Gastrocnemius medialis (tissue), 4 donors: ENCODE measurements at regions not wholly inside any gene's neighbourhood (a gene's known extent, or its start where the extent isn't known, plus 50 kb on each side); places are given as distances from the start of the nearest gene placed in this dataset.
"Not testable (repeated sequence)": the region's sequence is repeated elsewhere in the genome, so short reads cannot be mapped to it uniquely, and the experiment has no call there.

ENCODE experiments used
- ATAC-seq, 2 donors: fragments of 150-250 bp; one replicate each; pipeline ENCODE4 v1.9.1; 2016
- DNase-seq, 2 donors: peaks; one replicate each; pipeline ENCODE4 v3.0.0-alpha.2; 2019
- H3K27ac ChIP-seq, 4 donors: fragments of 200-600 bp; sonication (generic); 1 replicate in 1 of 4; 2 replicates in 3 of 4; pipeline ENCODE4 v1.5.1; 2016 to 2018; ENCODE audit warnings: mild to moderate bottlenecking in 2 of 4, moderate library complexity in 1 of 4
- H3K27me3 ChIP-seq, 3 donors: fragments of 200-600 bp; sonication (generic) in 2 of 3; 1 replicate in 1 of 3; 2 replicates in 2 of 3; pipeline versions ENCODE4 v1.5.1 to v1.6.0; 2016 to 2019; ENCODE audit warnings: mild to moderate bottlenecking in 1 of 3, moderate library complexity in 1 of 3
- H3K36me3 ChIP-seq, 2 donors: fragments of 200-600 bp; sonication (generic) in 1 of 2; one replicate each; pipeline ENCODE4 v1.5.1; 2017 to 2018
- H3K4me1 ChIP-seq, 2 donors: fragments of 200-600 bp; sonication (generic) in 1 of 2; one replicate each; pipeline ENCODE4 v1.5.1; 2016 to 2017; ENCODE audit warnings: mild to moderate bottlenecking in 2 of 2
- H3K4me3 ChIP-seq, 4 donors: fragments of 200-600 bp; sonication (generic) in 3 of 4; 1 replicate in 1 of 4; 2 replicates in 3 of 4; pipeline ENCODE4 v1.5.1; 2016 to 2019; ENCODE audit warnings: mild to moderate bottlenecking in 2 of 4
- H3K9me3 ChIP-seq, 3 donors: fragments of 200-600 bp; sonication (generic) in 2 of 3; 1 replicate in 1 of 3; 2 replicates in 2 of 3; pipeline ENCODE4 v1.5.1; 2016 to 2019
- POLR2A ChIP-seq, 2 donors: fragments of 450-650 bp; IDR thresholded peaks; one replicate each; pipeline ENCODE4 v1.6.1; 2017; ENCODE audit warnings: antibody characterized with exemption in 2 of 2, mild to moderate bottlenecking in 2 of 2, moderate library complexity in 2 of 2
- in situ Hi-C, 4 donors: fragments of 200-750 bp; cut with MboI; loops; one replicate each; pipeline versions ENCODE4 v1.15.0 to v1.8.0; 2017; ENCODE audit warnings: low sequenced_read_pairs in 4 of 4
- intact Hi-C: fragments of 100-400 bp; cut with DNase I; formaldehyde crosslinking; loops from one replicate; pipeline ENCODE4 v1.15.1; 2023; ENCODE audit warnings: low total_unique reads
- TF ChIP-seq, protein P1 (sequence below), 5 experiments: fragments of 450-650 bp in 3 of 5; fragments of 200-600 bp in 2 of 5; sonication (generic) in 2 of 5; IDR thresholded peaks in 4 of 5; conservative IDR thresholded peaks in 1 of 5; 1 replicate in 4 of 5; 2 replicates in 1 of 5; pipeline ENCODE4 v1.5.1; 2016 to 2019; ENCODE audit warnings: antibody characterized with exemption in 5 of 5, mild to moderate bottlenecking in 3 of 5, moderate library complexity in 3 of 5

DNA sequence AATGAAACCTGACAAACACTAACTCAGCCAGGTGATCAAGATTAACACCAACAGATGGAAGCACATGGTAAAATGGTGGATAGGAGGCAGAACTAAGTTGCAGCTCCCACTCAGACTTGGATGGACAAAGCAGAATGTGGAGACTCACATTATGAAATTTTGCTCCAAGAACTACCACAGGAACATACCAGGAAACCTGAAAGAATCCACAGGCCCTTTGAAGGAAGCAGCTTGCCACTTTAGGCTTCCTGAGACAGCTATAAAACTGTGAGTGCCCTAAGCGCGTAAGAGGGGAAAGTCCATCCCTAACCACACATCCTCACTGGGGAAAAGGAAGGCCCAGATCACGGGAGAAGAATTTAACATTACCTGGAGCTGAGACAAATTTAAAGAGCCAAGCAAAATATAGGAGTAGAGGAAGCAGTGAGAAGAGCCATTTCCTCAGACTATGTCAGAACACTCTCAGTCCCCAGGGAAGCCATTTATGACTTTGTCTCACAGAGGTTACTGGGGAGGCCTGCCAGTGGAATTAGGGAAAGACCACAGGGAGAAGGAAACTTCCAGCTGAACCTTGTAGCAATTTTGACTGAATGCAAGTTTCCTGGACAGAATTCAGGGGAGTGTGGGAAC is 224.5 kb downstream of the TEX13C start:
- Histone ChIP-seq H3K36me3 (no peaks in the 10 kb centered on the region), H3K9me3 (no peaks in the 10 kb centered on the region), H3K4me3 (no peak overlapping the region), H3K27me3 (no peaks in the 10 kb centered on the region), H3K4me1 (no peaks in the 10 kb centered on the region), H3K27ac (no peak overlapping the region)
- ATAC-seq: no peak
- TF ChIP-seq POLR2A (IDR thresholded peaks at IDR 0.05): no peak
- TF ChIP-seq, protein P1, sequence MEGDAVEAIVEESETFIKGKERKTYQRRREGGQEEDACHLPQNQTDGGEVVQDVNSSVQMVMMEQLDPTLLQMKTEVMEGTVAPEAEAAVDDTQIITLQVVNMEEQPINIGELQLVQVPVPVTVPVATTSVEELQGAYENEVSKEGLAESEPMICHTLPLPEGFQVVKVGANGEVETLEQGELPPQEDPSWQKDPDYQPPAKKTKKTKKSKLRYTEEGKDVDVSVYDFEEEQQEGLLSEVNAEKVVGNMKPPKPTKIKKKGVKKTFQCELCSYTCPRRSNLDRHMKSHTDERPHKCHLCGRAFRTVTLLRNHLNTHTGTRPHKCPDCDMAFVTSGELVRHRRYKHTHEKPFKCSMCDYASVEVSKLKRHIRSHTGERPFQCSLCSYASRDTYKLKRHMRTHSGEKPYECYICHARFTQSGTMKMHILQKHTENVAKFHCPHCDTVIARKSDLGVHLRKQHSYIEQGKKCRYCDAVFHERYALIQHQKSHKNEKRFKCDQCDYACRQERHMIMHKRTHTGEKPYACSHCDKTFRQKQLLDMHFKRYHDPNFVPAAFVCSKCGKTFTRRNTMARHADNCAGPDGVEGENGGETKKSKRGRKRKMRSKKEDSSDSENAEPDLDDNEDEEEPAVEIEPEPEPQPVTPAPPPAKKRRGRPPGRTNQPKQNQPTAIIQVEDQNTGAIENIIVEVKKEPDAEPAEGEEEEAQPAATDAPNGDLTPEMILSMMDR (IDR thresholded peaks at IDR 0.05 in 4 of 5, conservative IDR thresholded peaks at IDR 0.05 in 1 of 5): no peak
- in situ Hi-C loops (no loop called here), intact Hi-C loops (no loop called here)
- no peak for DNase-seq

DNA sequence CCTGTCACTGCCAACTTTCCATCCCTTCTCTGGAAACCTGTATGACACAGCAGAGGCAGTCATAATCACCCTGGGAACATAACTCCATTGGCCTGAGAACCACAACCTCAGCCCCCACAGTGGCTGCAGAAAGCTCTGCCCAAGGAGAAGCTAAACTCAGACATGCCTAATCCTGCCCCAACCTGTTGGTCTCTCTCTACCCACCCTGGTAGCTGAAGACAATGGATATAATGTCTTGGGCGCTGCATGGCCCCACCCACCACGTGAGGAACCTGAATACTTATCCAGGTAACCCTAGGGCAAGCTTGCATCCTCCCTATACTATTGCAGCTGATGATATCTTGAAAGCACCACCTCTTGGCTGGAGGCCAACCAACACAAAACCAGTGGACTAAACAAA is 225.2 kb downstream of the TEX13C start:
- in situ Hi-C loops (no loop called here), intact Hi-C loops (no loop called here)
- no peaks in the 10 kb centered on the region for H3K27me3 ChIP-seq
- TF ChIP-seq, protein P1 (IDR thresholded peaks at IDR 0.05 in 4 of 5, conservative IDR thresholded peaks at IDR 0.05 in 1 of 5): no peak
- no peak for TF ChIP-seq POLR2A (IDR thresholded peaks at IDR 0.05)
- DNase-seq (no peak), ATAC-seq (no peak)
- no peaks in the 10 kb centered on the region for H3K36me3 ChIP-seq
- H3K27ac ChIP-seq: no peak overlapping the region
- H3K9me3 ChIP-seq: no peaks in the 10 kb centered on the region
- H3K4me1 ChIP-seq: no peaks in the 10 kb centered on the region
- no peak overlapping the region for H3K4me3 ChIP-seq

DNA sequence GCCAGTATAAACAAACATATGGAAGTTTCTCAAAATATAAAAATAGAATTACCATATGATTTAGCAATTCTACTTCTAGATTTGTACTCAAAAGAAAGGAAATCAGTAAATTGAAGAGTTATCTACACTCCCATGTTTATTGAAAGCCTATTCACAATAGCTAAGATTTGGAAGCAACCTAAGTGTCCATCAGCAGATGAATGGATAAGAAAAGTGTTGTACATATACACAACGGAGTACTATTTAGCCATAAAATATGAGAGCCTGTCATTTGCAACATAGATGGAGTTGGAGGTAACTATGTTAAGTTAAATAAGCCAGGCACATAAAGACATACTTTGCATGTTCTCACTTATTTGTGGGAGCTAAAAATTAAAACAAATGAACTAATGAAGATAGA is 257.8 kb downstream of the TEX13C start:
- no peak for TF ChIP-seq POLR2A (IDR thresholded peaks at IDR 0.05)
- TF ChIP-seq, protein P1 (IDR thresholded peaks at IDR 0.05 in 4 of 5, conservative IDR thresholded peaks at IDR 0.05 in 1 of 5): no peak
- H3K27me3 ChIP-seq: no peaks in the 10 kb centered on the region
- no peaks in the 10 kb centered on the region for H3K9me3 ChIP-seq
- no peak overlapping the region for H3K27ac ChIP-seq
- ATAC-seq: no peak
- H3K36me3 ChIP-seq: no peaks in the 10 kb centered on the region
- H3K4me1 ChIP-seq: no peaks in the 10 kb centered on the region
- DNase-seq: no peak
- no peak overlapping the region for H3K4me3 ChIP-seq
- in situ Hi-C loops: no loop called here
- intact Hi-C loops: no loop called here

DNA sequence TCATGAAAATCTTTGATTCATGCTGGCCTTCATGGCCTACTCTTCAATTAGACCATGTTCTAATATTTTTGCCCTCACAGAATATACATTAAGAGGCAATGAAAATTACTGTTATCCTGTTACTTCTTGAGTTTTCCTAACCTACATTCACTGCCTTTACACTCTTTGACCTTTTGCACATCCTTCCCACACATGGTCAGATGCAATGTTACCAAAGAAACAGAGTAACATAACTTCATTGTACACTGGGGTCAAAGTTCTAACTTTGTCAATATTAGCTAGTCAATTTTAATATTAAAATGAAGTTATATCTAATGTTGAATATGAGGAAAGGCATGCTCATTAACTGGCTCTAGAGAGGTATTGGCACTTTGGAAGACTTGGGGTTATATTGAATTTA is 284.8 kb downstream of the TEX13C start:
- Histone ChIP-seq H3K27ac (no peak overlapping the region), H3K27me3 (no peaks in the 10 kb centered on the region), H3K4me3 (no peak overlapping the region), H3K36me3 (no peaks in the 10 kb centered on the region), H3K4me1 (no peaks in the 10 kb centered on the region), H3K9me3 (no peaks in the 10 kb centered on the region)
- TF ChIP-seq, protein P1 (IDR thresholded peaks at IDR 0.05 in 4 of 5, conservative IDR thresholded peaks at IDR 0.05 in 1 of 5): no peak
- TF ChIP-seq POLR2A (IDR thresholded peaks at IDR 0.05): no peak
- ATAC-seq: no peak
- intact Hi-C loops: no loop called here
- in situ Hi-C loops: no loop called here
- DNase-seq: no peak

DNA sequence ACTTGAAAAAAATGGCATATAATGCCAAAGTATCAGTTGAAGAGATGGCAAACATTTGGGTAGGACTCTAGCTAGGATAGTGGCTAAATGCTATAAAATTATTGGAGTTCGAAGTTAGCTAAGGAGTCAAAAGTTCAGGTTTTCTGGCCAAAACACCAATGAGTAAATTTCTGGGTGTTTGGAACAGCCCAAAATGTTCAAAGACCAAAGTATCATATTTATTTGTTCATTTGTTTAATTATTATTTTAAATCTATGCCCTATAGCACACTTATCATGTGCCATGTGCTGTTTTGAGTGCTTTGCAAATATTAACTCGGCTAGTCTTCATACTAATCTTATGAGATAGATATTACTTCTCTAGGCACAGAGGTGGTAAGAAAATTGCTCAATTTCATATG is 285.5 kb downstream of the TEX13C start:
- H3K36me3 ChIP-seq: no peaks in the 10 kb centered on the region
- in situ Hi-C loops: no loop called here
- H3K4me3 ChIP-seq: no peak overlapping the region
- TF ChIP-seq POLR2A (IDR thresholded peaks at IDR 0.05): no peak
- TF ChIP-seq, protein P1 (IDR thresholded peaks at IDR 0.05 in 4 of 5, conservative IDR thresholded peaks at IDR 0.05 in 1 of 5): no peak
- ATAC-seq: no peak
- no peaks in the 10 kb centered on the region for H3K27me3 ChIP-seq
- H3K9me3 ChIP-seq: no peaks in the 10 kb centered on the region
- no peak for DNase-seq
- H3K4me1 ChIP-seq: no peaks in the 10 kb centered on the region
- intact Hi-C loops: no loop called here
- H3K27ac ChIP-seq: no peak overlapping the region

DNA sequence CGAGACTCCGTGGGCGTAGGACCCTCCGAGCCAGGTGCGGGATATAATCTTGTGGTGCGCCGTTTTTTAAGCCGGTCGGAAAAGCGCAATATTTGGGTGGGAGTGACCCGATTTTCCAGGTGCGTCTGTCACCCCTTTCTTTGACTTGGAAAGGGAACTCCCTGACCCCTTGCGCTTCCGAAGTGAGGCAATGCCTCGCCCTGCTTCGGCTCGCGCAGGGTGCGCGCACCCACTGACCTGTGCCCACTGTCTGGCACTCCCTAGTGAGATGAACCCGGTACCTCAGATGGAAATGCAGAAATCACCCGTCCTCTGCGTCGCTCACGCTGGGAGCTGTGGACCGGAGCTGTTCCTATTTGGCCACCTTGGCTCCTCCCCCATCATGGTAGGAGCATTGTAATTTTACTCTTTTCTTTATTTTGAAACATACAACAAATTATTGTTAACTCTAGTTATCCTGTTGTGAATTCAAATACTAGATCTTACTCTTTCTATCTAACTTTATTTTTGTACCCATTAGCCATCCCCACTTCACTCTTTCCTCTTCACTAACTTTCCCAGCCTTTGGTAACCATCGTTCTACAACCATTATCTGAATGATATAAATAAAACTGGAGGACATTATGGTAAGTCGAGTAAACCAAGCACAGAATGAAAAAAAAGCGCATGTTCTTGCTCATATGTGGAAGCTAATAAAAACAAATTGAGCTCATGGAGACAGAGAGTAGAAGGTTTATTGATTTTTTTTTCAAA is 295.1 kb downstream of the TEX13C start:
- H3K4me1 ChIP-seq, H3K27ac ChIP-seq, intact Hi-C loops, H3K36me3 ChIP-seq, H3K4me3 ChIP-seq, ATAC-seq, H3K9me3 ChIP-seq, DNase-seq, H3K27me3 ChIP-seq, in situ Hi-C loops: not testable (repeated sequence)
